HepG2 (cell line): ENCODE measurements at regions not wholly inside any gene's neighbourhood (a gene's known extent, or its start where the extent isn't known, plus 50 kb on each side); places are given as distances from the start of the nearest gene placed in this dataset.

Source experiments
- BRCA1 ChIP-seq: sonication (generic); formaldehyde crosslinking; IDR thresholded peaks from 2 replicates; pipeline ENCODE4 v1.4.0; 2020; ENCODE audit warnings: missing genetic modification reagents
- EZH2 ChIP-seq: conservative IDR thresholded peaks from 2 replicates; pipeline ENCODE4 v1.6.1; 2012; ENCODE audit warnings: mild to moderate bottlenecking, low read depth, low read length, moderate library complexity
- KDM5A ChIP-seq: fragments of 200-600 bp; sonication (generic); IDR thresholded peaks from 2 replicates; pipeline ENCODE4 v1.7.0; 2018; ENCODE audit warnings: antibody characterized with exemption, mild to moderate bottlenecking, low read length, borderline replicate concordance
- POLR2AphosphoS2 ChIP-seq: IDR thresholded peaks from 2 replicates; pipeline ENCODE4 v1.6.1; 2011; ENCODE audit warnings: low read depth, low read length, improper control_type of control experiment
- POLR2AphosphoS5 ChIP-seq: IDR thresholded peaks from 2 replicates; pipeline ENCODE4 v1.6.1; 2012; ENCODE audit warnings: low read depth, low read length
- RBAK ChIP-seq: sonication (generic); formaldehyde crosslinking; IDR thresholded peaks from 2 replicates; pipeline ENCODE4 v1.5.1; 2020; ENCODE audit warnings: mild to moderate bottlenecking, missing genetic modification reagents
- SPEN ChIP-seq: sonication (generic); formaldehyde crosslinking; IDR thresholded peaks from 2 replicates; pipeline ENCODE4 v1.5.1; 2020; ENCODE audit warnings: low read depth, mild to moderate bottlenecking, missing genetic modification reagents
- TCF7 ChIP-seq: sonication (generic); IDR thresholded peaks from 2 replicates; pipeline ENCODE4 v1.6.1; 2016; ENCODE audit warnings: antibody characterized with exemption, low read depth
- ZBTB21 ChIP-seq: sonication (generic); formaldehyde crosslinking; IDR thresholded peaks from 2 replicates; pipeline ENCODE4 v1.4.0; 2020; ENCODE audit warnings: missing genetic modification reagents
- TF ChIP-seq, protein P1 (sequence below): sonication (generic); formaldehyde crosslinking; IDR thresholded peaks from 2 replicates; pipeline ENCODE4 v1.9.0; 2021; ENCODE audit warnings: missing genetic modification reagents, borderline replicate concordance
- TF ChIP-seq, protein P2 (sequence below): sonication (generic); formaldehyde crosslinking; IDR thresholded peaks from 2 replicates; pipeline ENCODE4 v1.4.0; 2020; ENCODE audit warnings: mild to moderate bottlenecking, missing genetic modification reagents
- TF ChIP-seq, protein P3 (sequence below): sonication (generic); formaldehyde crosslinking; IDR thresholded peaks from 2 replicates; pipeline ENCODE4 v1.4.0; 2020; ENCODE audit warnings: mild to moderate bottlenecking, missing genetic modification reagents, borderline replicate concordance
- TF ChIP-seq, protein P4 (sequence below): sonication (generic); formaldehyde crosslinking; IDR thresholded peaks from 2 replicates; pipeline ENCODE4 v1.4.0; 2020; ENCODE audit warnings: missing genetic modification reagents
- TF ChIP-seq, protein P5 (sequence below): sonication (generic); formaldehyde crosslinking; IDR thresholded peaks from 2 replicates; pipeline ENCODE4 v1.8.1; 2022; ENCODE audit warnings: low read depth, mild to moderate bottlenecking, missing genetic modification reagents

DNA sequence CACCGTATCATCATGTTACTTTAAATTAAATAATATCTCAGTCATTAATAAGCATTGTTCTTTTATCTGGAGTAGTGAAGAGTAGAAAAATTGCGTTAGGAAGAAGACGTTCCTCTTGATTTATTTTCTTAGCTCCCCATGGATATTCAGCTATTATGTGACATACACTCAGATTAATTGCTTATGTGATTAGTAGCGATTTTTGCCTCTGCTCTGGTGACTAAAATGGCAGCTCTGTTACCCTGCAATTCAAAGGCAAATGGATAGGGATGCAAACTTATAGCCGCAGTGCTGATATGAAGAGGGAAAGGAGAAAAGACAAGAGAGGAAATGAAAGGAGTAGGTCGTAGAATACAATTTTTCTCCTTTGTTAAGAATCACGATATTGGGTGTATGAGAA, 188.4 kb upstream of the MALRD1 start:
- TF ChIP-seq POLR2AphosphoS5: no peak
- no peak for TF ChIP-seq ZBTB21 (CRISPR knock-in tag)
- no peak for TF ChIP-seq RBAK (CRISPR knock-in tag)
- TF ChIP-seq, protein P1, sequence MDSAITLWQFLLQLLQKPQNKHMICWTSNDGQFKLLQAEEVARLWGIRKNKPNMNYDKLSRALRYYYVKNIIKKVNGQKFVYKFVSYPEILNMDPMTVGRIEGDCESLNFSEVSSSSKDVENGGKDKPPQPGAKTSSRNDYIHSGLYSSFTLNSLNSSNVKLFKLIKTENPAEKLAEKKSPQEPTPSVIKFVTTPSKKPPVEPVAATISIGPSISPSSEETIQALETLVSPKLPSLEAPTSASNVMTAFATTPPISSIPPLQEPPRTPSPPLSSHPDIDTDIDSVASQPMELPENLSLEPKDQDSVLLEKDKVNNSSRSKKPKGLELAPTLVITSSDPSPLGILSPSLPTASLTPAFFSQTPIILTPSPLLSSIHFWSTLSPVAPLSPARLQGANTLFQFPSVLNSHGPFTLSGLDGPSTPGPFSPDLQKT (CRISPR knock-in tag): no peak
- TF ChIP-seq, protein P2, sequence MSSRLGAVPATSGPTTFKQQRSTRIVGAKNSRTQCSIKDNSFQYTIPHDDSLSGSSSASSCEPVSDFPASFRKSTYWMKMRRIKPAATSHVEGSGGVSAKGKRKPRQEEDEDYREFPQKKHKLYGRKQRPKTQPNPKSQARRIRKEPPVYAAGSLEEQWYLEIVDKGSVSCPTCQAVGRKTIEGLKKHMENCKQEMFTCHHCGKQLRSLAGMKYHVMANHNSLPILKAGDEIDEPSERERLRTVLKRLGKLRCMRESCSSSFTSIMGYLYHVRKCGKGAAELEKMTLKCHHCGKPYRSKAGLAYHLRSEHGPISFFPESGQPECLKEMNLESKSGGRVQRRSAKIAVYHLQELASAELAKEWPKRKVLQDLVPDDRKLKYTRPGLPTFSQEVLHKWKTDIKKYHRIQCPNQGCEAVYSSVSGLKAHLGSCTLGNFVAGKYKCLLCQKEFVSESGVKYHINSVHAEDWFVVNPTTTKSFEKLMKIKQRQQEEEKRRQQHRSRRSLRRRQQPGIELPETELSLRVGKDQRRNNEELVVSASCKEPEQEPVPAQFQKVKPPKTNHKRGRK (CRISPR knock-in tag): no peak
- TF ChIP-seq, protein P3, sequence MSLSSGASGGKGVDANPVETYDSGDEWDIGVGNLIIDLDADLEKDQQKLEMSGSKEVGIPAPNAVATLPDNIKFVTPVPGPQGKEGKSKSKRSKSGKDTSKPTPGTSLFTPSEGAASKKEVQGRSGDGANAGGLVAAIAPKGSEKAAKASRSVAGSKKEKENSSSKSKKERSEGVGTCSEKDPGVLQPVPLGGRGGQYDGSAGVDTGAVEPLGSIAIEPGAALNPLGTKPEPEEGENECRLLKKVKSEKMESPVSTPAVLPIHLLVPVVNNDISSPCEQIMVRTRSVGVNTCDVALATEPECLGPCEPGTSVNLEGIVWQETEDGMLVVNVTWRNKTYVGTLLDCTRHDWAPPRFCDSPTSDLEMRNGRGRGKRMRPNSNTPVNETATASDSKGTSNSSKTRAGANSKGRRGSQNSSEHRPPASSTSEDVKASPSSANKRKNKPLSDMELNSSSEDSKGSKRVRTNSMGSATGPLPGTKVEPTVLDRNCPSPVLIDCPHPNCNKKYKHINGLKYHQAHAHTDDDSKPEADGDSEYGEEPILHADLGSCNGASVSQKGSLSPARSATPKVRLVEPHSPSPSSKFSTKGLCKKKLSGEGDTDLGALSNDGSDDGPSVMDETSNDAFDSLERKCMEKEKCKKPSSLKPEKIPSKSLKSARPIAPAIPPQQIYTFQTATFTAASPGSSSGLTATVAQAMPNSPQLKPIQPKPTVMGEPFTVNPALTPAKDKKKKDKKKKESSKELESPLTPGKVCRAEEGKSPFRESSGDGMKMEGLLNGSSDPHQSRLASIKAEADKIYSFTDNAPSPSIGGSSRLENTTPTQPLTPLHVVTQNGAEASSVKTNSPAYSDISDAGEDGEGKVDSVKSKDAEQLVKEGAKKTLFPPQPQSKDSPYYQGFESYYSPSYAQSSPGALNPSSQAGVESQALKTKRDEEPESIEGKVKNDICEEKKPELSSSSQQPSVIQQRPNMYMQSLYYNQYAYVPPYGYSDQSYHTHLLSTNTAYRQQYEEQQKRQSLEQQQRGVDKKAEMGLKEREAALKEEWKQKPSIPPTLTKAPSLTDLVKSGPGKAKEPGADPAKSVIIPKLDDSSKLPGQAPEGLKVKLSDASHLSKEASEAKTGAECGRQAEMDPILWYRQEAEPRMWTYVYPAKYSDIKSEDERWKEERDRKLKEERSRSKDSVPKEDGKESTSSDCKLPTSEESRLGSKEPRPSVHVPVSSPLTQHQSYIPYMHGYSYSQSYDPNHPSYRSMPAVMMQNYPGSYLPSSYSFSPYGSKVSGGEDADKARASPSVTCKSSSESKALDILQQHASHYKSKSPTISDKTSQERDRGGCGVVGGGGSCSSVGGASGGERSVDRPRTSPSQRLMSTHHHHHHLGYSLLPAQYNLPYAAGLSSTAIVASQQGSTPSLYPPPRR (CRISPR knock-in tag): no peak
- no peak for TF ChIP-seq EZH2
- TF ChIP-seq KDM5A: no peak
- TF ChIP-seq, protein P4, sequence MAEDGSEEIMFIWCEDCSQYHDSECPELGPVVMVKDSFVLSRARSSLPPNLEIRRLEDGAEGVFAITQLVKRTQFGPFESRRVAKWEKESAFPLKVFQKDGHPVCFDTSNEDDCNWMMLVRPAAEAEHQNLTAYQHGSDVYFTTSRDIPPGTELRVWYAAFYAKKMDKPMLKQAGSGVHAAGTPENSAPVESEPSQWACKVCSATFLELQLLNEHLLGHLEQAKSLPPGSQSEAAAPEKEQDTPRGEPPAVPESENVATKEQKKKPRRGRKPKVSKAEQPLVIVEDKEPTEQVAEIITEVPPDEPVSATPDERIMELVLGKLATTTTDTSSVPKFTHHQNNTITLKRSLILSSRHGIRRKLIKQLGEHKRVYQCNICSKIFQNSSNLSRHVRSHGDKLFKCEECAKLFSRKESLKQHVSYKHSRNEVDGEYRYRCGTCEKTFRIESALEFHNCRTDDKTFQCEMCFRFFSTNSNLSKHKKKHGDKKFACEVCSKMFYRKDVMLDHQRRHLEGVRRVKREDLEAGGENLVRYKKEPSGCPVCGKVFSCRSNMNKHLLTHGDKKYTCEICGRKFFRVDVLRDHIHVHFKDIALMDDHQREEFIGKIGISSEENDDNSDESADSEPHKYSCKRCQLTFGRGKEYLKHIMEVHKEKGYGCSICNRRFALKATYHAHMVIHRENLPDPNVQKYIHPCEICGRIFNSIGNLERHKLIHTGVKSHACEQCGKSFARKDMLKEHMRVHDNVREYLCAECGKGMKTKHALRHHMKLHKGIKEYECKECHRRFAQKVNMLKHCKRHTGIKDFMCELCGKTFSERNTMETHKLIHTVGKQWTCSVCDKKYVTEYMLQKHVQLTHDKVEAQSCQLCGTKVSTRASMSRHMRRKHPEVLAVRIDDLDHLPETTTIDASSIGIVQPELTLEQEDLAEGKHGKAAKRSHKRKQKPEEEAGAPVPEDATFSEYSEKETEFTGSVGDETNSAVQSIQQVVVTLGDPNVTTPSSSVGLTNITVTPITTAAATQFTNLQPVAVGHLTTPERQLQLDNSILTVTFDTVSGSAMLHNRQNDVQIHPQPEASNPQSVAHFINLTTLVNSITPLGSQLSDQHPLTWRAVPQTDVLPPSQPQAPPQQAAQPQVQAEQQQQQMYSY (CRISPR knock-in tag): no peak
- TF ChIP-seq TCF7: no peak
- no peak for TF ChIP-seq SPEN (CRISPR knock-in tag)
- TF ChIP-seq BRCA1 (CRISPR knock-in tag): no peak
- no peak for TF ChIP-seq POLR2AphosphoS2
- TF ChIP-seq, protein P5, sequence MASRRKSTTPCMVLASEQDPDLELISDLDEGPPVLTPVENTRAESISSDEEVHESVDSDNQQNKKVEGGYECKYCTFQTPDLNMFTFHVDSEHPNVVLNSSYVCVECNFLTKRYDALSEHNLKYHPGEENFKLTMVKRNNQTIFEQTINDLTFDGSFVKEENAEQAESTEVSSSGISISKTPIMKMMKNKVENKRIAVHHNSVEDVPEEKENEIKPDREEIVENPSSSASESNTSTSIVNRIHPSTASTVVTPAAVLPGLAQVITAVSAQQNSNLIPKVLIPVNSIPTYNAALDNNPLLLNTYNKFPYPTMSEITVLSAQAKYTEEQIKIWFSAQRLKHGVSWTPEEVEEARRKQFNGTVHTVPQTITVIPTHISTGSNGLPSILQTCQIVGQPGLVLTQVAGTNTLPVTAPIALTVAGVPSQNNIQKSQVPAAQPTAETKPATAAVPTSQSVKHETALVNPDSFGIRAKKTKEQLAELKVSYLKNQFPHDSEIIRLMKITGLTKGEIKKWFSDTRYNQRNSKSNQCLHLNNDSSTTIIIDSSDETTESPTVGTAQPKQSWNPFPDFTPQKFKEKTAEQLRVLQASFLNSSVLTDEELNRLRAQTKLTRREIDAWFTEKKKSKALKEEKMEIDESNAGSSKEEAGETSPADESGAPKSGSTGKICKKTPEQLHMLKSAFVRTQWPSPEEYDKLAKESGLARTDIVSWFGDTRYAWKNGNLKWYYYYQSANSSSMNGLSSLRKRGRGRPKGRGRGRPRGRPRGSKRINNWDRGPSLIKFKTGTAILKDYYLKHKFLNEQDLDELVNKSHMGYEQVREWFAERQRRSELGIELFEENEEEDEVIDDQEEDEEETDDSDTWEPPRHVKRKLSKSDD: no peak
